ENCODE measurements at regions not wholly inside any gene's neighbourhood (a gene's known extent, or its start where the extent isn't known, plus 50 kb on each side); places are given as distances from the start of the nearest gene placed in this dataset.

DNA sequence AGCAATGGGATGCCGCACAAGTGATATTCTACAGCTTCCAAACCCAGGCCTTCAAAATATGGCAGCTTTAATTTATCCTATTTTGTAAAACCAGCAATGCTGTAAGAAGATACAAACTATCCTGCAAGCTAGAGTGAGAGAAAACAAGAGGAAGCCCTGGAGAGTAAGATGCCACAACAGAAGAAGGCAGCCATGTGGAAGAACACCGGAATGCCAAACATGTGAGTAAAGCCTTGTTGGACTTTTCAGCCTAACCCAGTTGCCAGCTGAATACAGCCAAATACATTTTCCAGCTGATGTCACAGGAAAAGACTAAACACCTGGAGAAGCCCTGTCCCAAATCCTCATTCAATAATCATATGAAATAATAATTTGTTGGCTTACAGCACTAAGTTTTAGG is 1115.1 kb upstream of the CADM2 start:
- TF ChIP-seq MYNN (tag by site-specific recombination; IDR thresholded peaks at IDR 0.05; ENCODE audit: borderline replicate concordance) (no peak), ZNF146 (tag by site-specific recombination; IDR thresholded peaks at IDR 0.05) (no peak), ZBTB21 (tag by site-specific recombination; IDR thresholded peaks at IDR 0.05) (no peak), ZSCAN18 (tag by site-specific recombination; IDR thresholded peaks at IDR 0.05) (no peak), ZNF174 (tag by site-specific recombination; IDR thresholded peaks at IDR 0.05) (no peak), ZNF19 (tag by site-specific recombination; IDR thresholded peaks at IDR 0.05; ENCODE audit: low read depth) (no peak), REST (tag by site-specific recombination; IDR thresholded peaks at IDR 0.05) (no peak), ATF2 (tag by site-specific recombination; IDR thresholded peaks at IDR 0.05; ENCODE audit: low read depth) (no peak), TRIM28 (IDR thresholded peaks at IDR 0.05; ENCODE audit: borderline replicate concordance, low read length) (no peak), ZNF133 (tag by site-specific recombination; IDR thresholded peaks at IDR 0.05) (no peak), ZNF548 (tag by site-specific recombination; IDR thresholded peaks at IDR 0.05) (no peak)
- TF ChIP-seq, protein P1, sequence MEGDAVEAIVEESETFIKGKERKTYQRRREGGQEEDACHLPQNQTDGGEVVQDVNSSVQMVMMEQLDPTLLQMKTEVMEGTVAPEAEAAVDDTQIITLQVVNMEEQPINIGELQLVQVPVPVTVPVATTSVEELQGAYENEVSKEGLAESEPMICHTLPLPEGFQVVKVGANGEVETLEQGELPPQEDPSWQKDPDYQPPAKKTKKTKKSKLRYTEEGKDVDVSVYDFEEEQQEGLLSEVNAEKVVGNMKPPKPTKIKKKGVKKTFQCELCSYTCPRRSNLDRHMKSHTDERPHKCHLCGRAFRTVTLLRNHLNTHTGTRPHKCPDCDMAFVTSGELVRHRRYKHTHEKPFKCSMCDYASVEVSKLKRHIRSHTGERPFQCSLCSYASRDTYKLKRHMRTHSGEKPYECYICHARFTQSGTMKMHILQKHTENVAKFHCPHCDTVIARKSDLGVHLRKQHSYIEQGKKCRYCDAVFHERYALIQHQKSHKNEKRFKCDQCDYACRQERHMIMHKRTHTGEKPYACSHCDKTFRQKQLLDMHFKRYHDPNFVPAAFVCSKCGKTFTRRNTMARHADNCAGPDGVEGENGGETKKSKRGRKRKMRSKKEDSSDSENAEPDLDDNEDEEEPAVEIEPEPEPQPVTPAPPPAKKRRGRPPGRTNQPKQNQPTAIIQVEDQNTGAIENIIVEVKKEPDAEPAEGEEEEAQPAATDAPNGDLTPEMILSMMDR (tag by site-specific recombination; IDR thresholded peaks at IDR 0.05) = no peak

All from HEK293 (cell line).